Cardiac fibroblast (primary cell): ENCODE measurements at regions not wholly inside any gene's neighbourhood (a gene's known extent, or its start where the extent isn't known, plus 50 kb on each side); places are given as distances from the start of the nearest gene placed in this dataset.

Experiments
- DNase-seq, 2 donors: peaks; one replicate each; pipeline versions ENCODE4 v3.0.0 to v3.0.0-alpha.2; 2010; ENCODE audit warnings: low read depth in 2 of 2
- H3K4me3 ChIP-seq, 2 donors: replicated peaks in 1 of 2; 1 replicate in 1 of 2; 2 replicates in 1 of 2; pipeline ENCODE4 v1.5.1; 2011; ENCODE audit warnings: low read depth in 2 of 2, low read length in 2 of 2, mild to moderate bottlenecking in 2 of 2, moderate library complexity in 1 of 2
- TF ChIP-seq, protein P1 (sequence below): IDR thresholded peaks from one replicate; pipeline ENCODE4 v1.5.1; 2011; ENCODE audit warnings: low read depth, mild to moderate bottlenecking, low read length, inconsistent platforms

DNA sequence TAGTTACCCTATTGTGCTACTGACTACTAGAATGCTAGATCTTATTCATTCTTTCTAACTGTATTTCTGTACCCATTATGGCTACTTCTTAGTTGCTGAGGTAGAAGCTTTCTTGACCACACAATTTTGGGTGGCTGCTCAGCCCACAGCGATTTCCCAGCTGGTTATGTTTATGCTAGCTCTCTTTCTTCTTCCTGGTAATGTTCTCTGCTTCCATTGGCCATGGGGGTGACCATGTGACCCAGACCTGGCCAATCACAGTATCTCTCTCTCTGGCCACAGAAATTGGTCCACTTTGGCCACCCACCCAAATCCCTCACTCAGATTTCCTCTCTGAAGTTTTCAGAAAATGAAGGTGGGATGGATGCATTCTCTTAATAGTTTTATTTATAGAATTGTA, 427.9 kb upstream of the CLINT1 start:
- DNase-seq = no peak

DNA sequence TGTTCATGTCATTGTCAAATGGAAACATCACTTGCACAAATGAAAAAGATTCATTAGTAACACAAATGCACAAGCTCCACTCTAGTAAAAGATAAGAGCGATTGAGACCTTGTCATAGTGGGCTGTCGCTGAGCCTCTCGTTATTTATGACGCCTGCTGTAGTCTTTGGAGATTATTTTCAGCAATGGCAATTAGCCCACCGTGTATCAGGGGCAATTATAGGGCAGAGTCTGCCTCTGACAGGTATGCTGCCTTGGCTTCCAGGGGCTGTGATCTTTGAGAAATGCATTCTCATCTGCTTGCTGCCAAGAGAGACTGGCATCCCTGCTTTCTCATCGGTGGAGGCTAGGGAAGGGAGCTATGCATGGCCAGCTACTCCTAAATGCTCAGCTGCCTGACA, 426.8 kb upstream of the CLINT1 start:
- TF ChIP-seq, protein P1, sequence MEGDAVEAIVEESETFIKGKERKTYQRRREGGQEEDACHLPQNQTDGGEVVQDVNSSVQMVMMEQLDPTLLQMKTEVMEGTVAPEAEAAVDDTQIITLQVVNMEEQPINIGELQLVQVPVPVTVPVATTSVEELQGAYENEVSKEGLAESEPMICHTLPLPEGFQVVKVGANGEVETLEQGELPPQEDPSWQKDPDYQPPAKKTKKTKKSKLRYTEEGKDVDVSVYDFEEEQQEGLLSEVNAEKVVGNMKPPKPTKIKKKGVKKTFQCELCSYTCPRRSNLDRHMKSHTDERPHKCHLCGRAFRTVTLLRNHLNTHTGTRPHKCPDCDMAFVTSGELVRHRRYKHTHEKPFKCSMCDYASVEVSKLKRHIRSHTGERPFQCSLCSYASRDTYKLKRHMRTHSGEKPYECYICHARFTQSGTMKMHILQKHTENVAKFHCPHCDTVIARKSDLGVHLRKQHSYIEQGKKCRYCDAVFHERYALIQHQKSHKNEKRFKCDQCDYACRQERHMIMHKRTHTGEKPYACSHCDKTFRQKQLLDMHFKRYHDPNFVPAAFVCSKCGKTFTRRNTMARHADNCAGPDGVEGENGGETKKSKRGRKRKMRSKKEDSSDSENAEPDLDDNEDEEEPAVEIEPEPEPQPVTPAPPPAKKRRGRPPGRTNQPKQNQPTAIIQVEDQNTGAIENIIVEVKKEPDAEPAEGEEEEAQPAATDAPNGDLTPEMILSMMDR = no peak
- H3K4me3 ChIP-seq = no peak overlapping the region
- DNase-seq = no peak

More for the DNA sequence above, 427.9 kb upstream of the CLINT1 start:
- TF ChIP-seq, protein P1 = no peak
- H3K4me3 ChIP-seq = no peak overlapping the region

GRCh38 chr5:158284242-158284641, 425.3 kb upstream of the CLINT1 start:
- H3K4me3 ChIP-seq = no peak overlapping the region
- no peak for DNase-seq
- TF ChIP-seq, protein P1 = no peak

GRCh38 chr5:158283397-158283796, 424.5 kb upstream of the CLINT1 start:
- no peak for DNase-seq
- no peak overlapping the region for H3K4me3 ChIP-seq
- TF ChIP-seq, protein P1 = no peak

GRCh38 chr5:158278216-158278925, 419.4 kb upstream of the CLINT1 start:
- DNase-seq = no peak
- H3K4me3 ChIP-seq = no peak overlapping the region
- TF ChIP-seq, protein P1 = no peak

- DNase-seq = no peak
- H3K4me3 ChIP-seq = no peak overlapping the region
- TF ChIP-seq, protein P1 = no peak
Measured at GRCh38 chr5:158277276-158277675, 418.3 kb upstream of the CLINT1 start.

GRCh38 chr5:158276692-158277091, 417.7 kb upstream of the CLINT1 start:
- DNase-seq = no peak
- no peak overlapping the region for H3K4me3 ChIP-seq
- TF ChIP-seq, protein P1 = no peak
